ENCODE measurements at regions not wholly inside any gene's neighbourhood (a gene's known extent, or its start where the extent isn't known, plus 50 kb on each side); places are given as distances from the start of the nearest gene placed in this dataset.
"Not testable (repeated sequence)": the region's sequence is repeated elsewhere in the genome, so short reads cannot be mapped to it uniquely, and the experiment has no call there.

DNA sequence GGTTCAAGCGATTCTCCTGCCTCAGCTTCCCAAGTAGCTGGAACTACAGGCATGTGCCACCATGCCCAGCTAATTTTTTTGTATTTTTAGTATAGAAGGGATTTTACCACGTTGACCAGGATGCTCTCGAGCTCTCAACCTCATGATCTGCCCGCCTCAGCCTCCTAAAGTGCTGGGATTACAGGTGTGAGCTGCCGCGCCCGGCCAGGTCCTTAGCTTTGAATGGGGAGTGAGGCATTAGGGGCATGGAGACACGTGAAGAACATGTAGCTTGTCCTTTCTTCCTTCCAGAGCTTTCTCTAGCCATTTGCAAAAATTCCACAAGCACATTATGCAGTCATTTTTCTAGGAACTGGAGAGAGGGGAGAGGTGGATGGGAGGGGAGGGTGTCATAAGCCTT is 167.8 kb downstream of the TM9SF2 start:
- TF ChIP-seq, protein P1, sequence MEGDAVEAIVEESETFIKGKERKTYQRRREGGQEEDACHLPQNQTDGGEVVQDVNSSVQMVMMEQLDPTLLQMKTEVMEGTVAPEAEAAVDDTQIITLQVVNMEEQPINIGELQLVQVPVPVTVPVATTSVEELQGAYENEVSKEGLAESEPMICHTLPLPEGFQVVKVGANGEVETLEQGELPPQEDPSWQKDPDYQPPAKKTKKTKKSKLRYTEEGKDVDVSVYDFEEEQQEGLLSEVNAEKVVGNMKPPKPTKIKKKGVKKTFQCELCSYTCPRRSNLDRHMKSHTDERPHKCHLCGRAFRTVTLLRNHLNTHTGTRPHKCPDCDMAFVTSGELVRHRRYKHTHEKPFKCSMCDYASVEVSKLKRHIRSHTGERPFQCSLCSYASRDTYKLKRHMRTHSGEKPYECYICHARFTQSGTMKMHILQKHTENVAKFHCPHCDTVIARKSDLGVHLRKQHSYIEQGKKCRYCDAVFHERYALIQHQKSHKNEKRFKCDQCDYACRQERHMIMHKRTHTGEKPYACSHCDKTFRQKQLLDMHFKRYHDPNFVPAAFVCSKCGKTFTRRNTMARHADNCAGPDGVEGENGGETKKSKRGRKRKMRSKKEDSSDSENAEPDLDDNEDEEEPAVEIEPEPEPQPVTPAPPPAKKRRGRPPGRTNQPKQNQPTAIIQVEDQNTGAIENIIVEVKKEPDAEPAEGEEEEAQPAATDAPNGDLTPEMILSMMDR (conservative IDR thresholded peaks at IDR 0.05): not testable (repeated sequence)
- TF ChIP-seq ZFX (IDR thresholded peaks at IDR 0.05): not testable (repeated sequence)

Measured in C4-2B (cell line).